DND-41 (cell line): ENCODE measurements at regions not wholly inside any gene's neighbourhood (a gene's known extent, or its start where the extent isn't known, plus 50 kb on each side); places are given as distances from the start of the nearest gene placed in this dataset.

Experiments used
- CTCF ChIP-seq: IDR thresholded peaks from 2 replicates; pipeline ENCODE4 v1.5.1; 2012; ENCODE audit warnings: borderline replicate concordance, low read length, moderate library complexity, mild to moderate bottlenecking; ENCODE audit not compliant: poor library complexity, severe bottlenecking; ENCODE audit errors: extremely low read depth
- EZH2 ChIP-seq: IDR thresholded peaks from 3 replicates; pipeline ENCODE4 v1.6.1; 2012; ENCODE audit warnings: borderline replicate concordance, low read depth, mild to moderate bottlenecking, moderate library complexity, low read length, inconsistent platforms; ENCODE audit not compliant: severe bottlenecking

GRCh38 chr6:91645811-91646210 lies 1058.9 kb upstream of the MAP3K7 start:
- TF ChIP-seq CTCF = no peak
- TF ChIP-seq EZH2 = no peak
